Left ventricle myocardium superior (tissue), 1 donor: ENCODE measurements at regions not wholly inside any gene's neighbourhood (a gene's known extent, or its start where the extent isn't known, plus 50 kb on each side); places are given as distances from the start of the nearest gene placed in this dataset.
"Not testable (repeated sequence)": the region's sequence is repeated elsewhere in the genome, so short reads cannot be mapped to it uniquely, and the experiment has no call there.

Experiments used
- ATAC-seq: fragments of 200-7000 bp; cut with Tn5 transposase; one replicate; pipeline ENCODE4 v1.9.1; 2020; ENCODE audit warnings: mild to moderate bottlenecking, moderate library complexity
- DNase-seq: peaks from one replicate; pipeline ENCODE4 v3.0.0-alpha.2; 2020
- intact Hi-C: fragments of 100-400 bp; cut with micrococcal nuclease; formaldehyde crosslinking; loops from one replicate; pipeline ENCODE4 v1.11.0; 2022
- donor health status: DM: no; HTN: yes; CAD: no; lungs with severe emphysema.

DNA sequence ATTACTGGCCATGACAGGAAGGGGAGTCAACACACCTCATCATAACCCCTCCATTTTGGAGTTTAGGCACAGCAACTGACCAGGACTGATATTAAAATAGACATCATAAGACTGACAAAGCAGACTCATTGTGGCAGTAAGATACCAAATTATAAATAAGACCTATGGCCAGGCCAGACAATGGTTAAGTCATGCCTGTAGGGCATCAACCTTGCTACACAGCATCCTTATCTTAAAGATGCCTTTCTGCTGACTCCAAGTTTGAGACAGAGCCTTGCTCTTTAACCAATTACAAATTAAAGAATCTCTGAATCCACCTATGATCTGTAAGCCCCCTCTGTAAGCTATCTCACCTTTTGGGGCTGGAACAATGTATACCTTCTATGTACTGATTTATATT is 65.5 kb downstream of the VCX2 start:
- intact Hi-C loops: no loop called here
- ATAC-seq (no peak), DNase-seq (no peak)

DNA sequence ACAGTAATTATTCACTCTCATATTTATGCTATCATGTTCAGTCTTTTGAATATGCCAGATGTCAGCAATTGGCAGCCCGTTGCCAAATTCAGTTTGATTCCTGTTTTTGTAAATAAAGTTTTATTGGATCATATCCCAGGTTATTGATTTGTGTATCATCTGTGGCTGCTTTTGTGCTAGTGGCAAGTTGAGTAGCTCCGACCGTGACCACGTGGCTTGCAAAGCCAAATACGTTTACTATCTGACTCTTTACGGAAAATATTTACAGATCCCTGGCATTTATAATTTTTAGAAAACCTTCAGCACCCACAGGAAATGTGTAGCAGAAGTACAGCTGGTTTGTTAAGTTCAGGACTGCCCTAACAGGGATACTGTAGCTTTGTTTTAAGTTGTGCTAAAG is 67.4 kb downstream of the VCX2 start:
- intact Hi-C loops: no loop called here
- no peak for ATAC-seq
- DNase-seq: no peak

DNA sequence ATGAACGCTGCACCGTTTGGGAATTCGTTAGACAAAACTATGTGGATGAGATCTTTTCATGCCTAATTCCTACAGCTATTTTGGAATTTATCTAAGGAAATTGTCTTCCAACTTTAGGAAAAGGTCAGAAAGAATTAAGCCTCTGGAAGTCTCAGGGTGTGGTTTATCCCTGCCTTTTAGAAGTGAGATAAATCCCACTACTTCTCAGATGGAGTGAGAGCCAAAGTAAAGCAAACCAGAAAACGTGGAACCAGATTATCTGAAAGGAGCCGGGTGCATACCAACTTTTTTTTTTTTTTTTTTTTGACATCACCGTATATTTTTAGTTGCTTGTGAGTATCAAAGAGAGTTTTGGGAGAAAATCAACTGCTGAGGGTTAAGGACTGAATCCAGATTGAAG is 79.6 kb downstream of the VCX2 start:
- ATAC-seq (no peak), DNase-seq (no peak)
- intact Hi-C loops: no loop called here

DNA sequence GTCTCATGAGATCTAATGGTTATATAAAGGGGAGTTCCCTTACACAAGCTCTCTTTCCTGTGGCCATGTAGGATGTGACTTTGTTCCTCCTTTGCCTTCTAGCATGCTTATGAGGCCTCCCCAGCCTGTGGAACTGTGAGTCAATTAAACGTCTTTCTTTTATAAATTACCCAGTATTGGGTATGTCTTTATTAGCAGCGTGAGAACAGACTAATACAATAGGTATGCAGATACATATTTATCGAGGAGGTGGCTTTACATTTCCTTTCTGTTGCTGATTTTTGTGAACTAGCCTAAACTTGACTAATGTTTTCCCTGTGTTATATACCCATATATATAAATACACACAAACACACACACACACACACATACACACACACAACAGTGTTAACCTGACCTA is 80.2 kb downstream of the VCX2 start:
- intact Hi-C loops: no loop called here
- ATAC-seq (no peak), DNase-seq (no peak)

DNA sequence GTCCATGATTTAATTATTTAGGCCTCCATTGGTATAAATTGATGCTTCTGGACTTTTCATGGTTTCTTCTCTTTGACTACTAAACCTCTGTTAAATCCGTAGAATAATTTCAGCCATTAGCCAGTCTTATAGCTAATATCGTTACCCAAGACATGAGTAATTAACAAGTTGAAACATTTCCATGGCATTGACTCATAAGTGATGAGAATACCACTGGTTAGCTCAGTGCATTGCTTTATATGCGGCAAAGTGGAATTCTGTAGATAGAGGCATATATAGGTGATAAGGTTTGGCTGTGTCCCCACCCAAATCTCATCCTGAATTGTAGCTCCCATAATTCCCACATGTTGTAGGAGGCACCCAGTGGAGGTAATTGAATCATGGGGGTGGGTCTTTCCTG is 80.6 kb downstream of the VCX2 start:
- intact Hi-C loops: no loop called here
- ATAC-seq: no peak
- DNase-seq: no peak

DNA sequence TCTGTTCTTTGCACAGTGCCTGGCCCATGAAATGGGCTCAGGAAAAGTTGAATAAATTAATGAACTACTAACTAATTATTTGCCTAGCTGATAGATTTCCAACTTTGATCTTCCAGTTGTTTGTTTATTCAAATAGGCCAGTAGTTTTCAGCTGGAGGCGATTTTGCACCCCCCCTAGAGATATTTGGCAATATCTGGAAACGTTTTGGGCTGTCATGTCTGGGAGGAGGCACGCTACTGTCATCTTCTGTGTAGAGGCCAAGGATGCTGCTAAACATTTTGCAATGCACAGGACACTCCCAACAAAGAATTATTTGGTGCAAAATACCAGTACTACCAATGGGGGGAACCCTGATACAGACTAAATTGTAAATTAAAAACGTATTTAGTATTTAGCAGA is 81.9 kb downstream of the VCX2 start:
- no peak for ATAC-seq
- intact Hi-C loops: no loop called here
- no peak for DNase-seq

DNA sequence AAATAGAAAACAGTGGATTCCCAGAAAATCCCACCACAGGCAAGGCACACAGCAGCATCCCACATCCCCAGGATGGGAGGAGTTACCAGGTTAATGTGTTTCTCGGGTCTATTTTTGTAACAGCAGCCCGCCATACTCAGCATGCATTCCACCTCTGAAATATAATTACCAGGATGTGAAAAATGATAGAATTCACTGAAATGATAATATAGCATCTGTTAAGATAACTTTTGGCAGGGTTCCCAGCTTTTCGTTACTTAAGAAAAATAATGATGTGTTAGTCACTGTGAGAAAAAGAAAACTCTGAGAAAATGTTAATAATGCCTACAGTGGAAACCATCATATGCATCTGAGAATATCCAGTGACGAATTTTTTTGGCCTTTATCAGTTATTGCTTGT is 87.1 kb downstream of the VCX2 start:
- intact Hi-C loops: no loop called here
- no peak for DNase-seq
- ATAC-seq: no peak

DNA sequence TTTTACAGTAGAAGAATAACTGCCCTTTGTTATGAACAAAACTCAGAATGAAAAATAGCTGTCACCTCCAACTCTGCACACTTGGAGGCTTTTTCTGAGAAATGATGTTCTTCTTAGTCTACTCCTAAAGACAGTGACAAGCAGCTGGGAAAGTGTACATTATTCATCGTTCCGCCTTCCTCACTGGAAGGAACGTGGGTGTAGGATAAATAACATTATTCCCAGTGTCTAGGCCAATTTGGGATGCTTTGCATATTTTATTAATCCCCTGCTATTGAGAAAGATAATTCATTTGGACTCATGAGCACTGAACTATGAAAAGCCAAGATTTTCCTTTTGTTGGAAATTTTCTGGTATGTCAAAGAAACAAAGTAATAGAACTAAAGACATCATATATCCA is 87.8 kb downstream of the VCX2 start:
- ATAC-seq (no peak), DNase-seq (no peak)
- intact Hi-C loops: no loop called here

DNA sequence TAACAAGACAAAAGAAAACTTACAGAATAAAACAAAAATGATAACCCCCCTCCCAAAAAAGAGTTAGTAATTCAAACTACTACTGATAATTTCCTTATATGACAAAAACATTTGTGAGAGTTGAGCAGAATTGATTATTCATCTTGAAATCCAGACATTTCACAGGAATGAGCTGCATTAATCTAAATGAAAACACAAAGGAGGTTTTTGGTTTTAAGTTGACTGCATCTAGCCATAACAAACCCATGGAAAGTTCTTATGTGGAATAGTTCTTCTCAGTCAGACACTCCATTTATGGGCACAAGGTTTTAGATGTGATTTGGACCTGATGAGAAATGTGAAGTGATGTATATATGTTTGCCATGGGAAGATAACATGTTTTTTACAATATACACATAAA is 95.4 kb downstream of the VCX2 start:
- intact Hi-C loops: no loop called here
- DNase-seq (no peak), ATAC-seq (no peak)

DNA sequence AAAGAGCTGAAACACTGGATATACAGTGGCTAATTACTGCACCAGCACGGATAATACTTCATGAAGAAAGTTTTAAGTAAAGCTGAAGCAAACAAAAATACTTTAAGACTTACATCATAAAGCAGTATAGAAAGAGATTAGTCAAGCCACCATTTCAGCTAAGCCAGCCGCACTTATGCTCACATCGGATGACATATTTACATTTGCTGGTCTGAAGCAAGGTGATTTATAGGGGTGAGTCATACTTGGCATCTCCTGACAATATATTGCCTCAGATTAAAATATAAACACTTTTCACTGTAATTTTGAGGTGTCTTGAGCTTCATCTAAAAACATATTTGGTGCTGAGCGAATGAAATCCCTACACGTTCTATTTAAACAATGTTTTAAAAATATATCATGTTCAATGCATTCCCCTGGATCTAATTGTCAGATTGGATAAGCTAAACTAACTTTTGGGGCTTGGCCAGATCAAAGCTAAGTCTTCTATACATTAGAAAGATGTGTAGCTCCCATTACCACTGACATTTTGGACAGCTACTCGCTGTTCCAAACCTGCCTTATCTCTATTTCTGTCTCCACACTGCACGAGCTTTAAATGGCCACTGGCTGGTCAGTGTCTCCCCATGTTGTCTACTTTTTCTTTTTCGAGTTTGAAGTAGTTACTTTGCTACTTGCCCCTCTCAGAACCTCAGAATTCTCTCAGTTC is 103.2 kb downstream of the VCX2 start:
- ATAC-seq: no peak
- no peak for DNase-seq
- intact Hi-C loops: no loop called here

DNA sequence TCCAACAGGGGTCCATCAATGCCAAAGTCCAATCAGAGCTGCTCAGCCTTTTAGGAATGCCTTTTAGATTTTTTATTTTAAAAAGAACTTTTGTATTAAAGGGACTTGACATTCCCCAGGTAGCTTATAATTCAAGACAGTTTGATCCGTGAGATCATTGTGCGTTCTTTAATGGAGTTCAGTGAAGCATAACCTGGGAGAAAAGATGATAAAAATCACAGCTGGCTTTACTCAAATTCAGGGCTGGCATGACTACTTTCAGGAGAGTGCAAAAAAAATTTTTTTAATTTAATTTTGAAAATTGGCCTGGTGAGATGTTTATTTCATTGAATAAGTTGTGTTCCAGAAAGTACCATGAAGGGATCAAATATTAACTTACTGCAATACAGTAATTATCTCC is 118.2 kb downstream of the VCX2 start:
- intact Hi-C loops: no loop called here
- ATAC-seq (no peak), DNase-seq (no peak)

DNA sequence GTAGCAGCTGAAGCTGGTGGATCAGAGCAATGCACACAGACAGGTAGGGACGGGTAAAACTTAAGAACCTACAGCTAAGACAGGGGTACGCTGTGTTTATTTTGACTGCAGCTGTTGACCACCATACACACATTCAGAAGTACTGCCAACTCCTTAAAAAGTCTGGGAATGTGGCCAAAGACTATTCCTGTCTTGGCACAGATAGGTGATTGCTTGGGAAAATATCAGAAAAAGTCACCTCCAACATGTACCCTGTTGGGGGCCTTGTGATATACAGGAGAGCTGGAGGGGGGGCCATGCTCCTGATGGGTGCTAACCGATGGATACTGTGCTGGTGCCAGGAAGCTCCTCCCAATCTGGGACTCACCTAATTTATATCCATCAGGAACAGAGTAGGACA is 121.2 kb downstream of the VCX2 start:
- peak; percentile 92 for ATAC-seq
- DNase-seq: no peak

DNA sequence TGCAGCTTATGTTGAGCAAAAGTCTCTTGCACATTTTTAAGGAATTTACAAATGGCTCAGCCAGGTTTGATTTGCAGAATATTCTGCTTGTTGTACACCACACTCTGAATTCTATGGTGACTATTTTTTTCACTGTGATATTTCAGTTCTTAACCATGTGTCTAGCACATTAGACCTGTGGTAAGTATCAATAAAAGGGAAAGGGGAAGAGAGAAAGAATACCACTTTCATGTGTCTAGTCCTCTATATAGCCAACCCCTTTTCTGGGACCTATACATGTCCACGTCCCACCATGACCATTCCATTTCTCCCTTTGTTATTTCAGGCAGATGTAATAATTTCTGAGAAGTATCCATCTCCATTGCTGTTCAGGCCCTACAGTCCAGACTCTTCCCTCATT is 121.3 kb upstream of the PNPLA4 start:
- no peak for ATAC-seq
- intact Hi-C loops: no loop called here

More for the DNA sequence above, 121.2 kb downstream of the VCX2 start:
- intact Hi-C loops: no loop called here

DNA sequence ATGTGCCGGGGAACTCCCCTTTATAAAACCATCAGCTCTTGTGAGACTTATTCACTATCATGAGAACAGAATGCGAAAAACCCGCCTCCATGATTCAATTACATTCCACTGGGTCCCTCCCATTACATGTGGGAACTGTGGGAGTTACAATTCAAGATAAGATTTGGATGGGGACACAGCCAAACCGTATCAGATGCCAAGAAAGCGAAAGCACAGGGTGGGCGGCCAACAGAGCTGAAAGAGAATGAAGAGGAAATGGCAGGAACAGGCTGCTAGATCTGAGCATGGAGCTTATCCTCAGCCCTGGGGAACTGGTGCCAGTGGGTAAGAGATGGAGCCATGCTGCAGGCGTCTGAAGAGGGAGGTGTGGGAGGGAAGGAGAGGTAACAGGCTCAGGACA is 117.7 kb upstream of the PNPLA4 start:
- intact Hi-C loops: no loop called here

More for the DNA sequence above, 121.3 kb upstream of the PNPLA4 start:
- DNase-seq: no peak

DNA sequence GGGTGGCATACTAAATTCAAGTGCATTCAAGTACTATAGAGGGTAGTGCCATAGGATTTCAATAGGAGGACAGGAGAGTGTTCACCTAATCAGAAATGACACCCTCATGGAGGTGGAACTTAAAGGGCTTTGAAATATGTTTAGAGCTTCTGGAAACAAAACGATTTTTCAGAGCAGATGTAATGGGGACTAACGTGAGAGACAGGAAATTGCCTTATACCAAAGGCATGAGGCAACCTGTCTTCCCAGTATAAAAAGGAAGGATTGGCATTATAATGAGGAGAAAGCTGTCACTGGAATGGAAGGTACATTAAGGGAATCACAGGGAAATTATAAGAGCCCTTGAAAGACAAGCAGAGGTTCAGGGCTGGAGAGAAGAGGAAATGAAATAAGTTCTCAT is 116.3 kb upstream of the PNPLA4 start:
- DNase-seq (no peak), ATAC-seq (no peak)
- intact Hi-C loops: no loop called here

More for the DNA sequence above, 117.7 kb upstream of the PNPLA4 start:
- ATAC-seq (peak; percentile 32), DNase-seq (no peak)

DNA sequence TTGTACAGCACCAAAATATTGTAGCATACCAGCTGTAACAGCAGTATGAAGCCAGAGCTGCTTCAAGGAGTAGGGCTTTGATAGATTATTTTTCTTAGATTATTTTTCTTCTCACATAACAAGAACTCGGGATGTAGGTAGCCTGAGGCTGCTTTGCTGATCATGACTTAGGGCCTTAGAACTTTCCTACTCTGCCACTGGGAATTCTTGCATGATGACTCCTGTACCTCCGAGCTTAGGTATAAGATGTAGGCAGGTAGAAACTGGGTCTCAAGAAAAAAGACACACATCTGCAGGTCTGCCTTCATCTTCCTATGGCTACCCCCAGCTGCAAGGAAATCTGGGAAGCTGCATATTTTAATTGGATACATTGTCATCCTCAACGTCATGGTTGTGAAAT is 115.9 kb upstream of the PNPLA4 start:
- intact Hi-C loops: no loop called here
- DNase-seq: no peak
- no peak for ATAC-seq

DNA sequence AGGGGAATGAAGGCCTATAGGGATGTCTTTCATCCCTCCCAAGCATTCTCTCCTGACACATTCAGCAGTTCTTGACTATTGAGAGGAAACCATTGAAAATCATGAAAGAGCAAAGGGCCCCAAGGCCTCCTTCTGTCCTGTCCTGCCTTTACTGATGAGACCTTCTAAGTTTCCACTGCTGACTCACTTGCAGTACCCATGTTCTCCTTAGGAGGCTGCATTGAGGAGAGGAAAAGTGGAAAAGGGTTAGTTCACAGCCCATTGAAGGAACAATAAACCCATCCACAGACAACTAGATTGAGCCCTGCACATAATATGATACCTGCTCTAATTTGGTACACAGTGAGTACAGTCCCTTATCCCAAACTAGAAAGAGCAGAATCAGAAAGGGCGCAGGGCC is 115.1 kb upstream of the PNPLA4 start:
- intact Hi-C loops: no loop called here
- no peak for DNase-seq
- ATAC-seq: no peak

DNA sequence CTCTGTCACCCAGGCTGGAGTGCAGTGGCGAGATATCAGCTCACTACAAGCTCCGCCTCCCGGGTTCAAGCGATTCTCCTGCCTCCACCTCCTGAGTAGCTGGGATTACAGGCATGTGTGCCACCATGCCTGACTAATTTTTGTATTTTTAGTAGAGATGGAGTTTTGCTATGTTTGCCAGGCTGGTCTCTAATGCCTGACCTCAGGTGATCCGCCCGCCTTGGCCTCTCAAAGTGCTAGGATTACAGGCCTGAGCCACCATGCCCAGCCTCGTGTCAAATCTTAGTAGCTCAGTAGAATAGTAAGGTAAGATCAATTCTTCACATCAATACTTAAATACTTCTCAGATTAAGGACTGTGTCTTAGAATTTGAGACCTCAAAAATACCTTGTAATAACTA is 112.5 kb upstream of the PNPLA4 start:
- intact Hi-C loops, ATAC-seq, DNase-seq: not testable (repeated sequence)

DNA sequence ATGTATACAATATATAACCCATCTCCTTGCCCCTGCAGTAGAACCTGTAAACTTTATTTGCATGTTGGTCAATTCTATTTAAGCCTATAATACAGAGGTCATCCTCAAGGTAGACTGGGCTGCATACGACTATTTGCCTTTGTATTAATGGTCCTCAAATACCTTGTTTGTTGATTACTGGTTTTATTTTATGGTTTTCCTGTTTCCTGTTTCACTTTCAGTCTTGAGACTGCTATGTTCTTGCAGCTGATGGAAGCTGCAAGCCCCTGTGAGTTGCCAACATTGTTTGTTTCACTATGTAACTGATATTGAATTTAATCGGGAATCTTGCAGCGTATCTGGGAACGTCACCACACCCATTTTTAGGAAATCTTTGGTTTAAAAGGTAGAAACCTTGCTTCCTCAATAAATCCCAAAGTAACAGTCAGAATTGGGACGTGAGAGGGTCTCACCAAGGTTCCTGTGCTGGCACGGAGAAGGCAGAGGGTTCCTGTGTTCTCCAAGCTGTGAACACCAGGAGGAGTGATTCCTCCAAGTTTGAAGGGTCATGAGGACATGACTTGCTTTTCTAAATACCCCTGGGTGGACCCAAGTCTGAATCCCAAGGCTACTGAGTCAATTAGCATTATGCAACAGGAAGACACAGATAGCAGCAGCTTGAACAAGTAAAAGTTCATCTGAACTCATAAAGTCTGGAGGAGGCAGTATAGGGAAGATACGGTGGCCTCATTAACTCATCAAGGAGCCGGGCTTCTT is 110.6 kb upstream of the PNPLA4 start:
- DNase-seq: no peak
- peak; percentile 71 for ATAC-seq
- intact Hi-C loops: no loop called here

DNA sequence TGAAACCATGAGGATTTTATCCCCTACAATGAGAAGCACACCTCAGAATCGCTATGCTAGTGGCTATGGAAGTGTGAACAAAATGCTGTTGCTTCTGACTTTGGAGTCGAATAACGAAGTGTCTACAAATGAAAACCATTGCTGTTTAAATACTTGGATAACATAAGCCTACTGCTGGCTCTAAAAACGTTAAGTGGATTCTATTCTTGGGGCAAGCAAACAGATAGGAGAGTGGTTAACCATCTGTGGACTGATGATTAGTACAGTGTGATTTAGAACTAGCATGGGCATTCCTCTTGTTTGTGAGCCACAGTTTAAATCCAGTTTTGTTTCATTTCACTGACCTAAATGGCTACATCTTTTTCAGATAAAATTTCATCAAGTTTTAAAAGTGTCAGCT is 109.7 kb upstream of the PNPLA4 start:
- peak; percentile 92 for ATAC-seq
- no peak for DNase-seq
- intact Hi-C loops: no loop called here

DNA sequence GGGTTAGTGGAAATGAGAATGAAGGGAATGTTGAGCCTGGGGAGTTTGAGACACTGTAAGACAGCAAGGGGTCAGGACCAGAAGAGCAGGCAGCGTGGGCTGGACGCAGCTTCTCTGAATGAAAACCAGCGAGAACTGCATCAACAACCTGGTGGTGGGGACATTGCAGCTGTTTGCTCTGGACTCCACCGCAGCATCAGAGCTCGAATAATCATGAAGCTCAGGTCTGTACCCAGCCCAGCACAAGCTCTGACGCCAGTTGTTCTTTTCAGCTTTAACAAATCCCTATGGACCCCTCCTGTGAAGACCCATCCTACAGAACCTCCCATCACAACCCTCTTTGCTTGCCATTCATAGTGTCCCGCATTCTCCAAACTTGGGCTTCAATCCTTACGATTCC is 106.8 kb upstream of the PNPLA4 start:
- no peak for ATAC-seq
- no peak for DNase-seq
- intact Hi-C loops: no loop called here
